ENCODE measurements at regions not wholly inside any gene's neighbourhood (a gene's known extent, or its start where the extent isn't known, plus 50 kb on each side); places are given as distances from the start of the nearest gene placed in this dataset.

- no peak for TF ChIP-seq POLR2A (IDR thresholded peaks at IDR 0.05; ENCODE audit: low read depth, low read length)
- TF ChIP-seq TAF1 (IDR thresholded peaks at IDR 0.05; ENCODE audit: borderline replicate concordance, low read depth, low read length) = no peak
- no peak for TF ChIP-seq POLR2AphosphoS5 (IDR thresholded peaks at IDR 0.05; ENCODE audit: low read depth, low read length)
- no peak for FAIRE-seq
- no peak for DNase-seq (ENCODE audit: insufficient read length)
Measured at GRCh38 chr13:84524586-84524985, 642.3 kb upstream of the SLITRK1 start.

GRCh38 chr13:84500016-84500415 lies 617.7 kb upstream of the SLITRK1 start:
- TF ChIP-seq POLR2AphosphoS5 (IDR thresholded peaks at IDR 0.05; ENCODE audit: low read depth, low read length) (no peak), POLR2A (IDR thresholded peaks at IDR 0.05; ENCODE audit: low read depth, low read length) (no peak), TAF1 (IDR thresholded peaks at IDR 0.05; ENCODE audit: borderline replicate concordance, low read depth, low read length) (no peak)
- no peak for DNase-seq (ENCODE audit: insufficient read length)
- FAIRE-seq = no peak

GRCh38 chr13:84497613-84498012 lies 615.3 kb upstream of the SLITRK1 start:
- no peak for TF ChIP-seq TAF1 (IDR thresholded peaks at IDR 0.05; ENCODE audit: borderline replicate concordance, low read depth, low read length)
- TF ChIP-seq POLR2AphosphoS5 (IDR thresholded peaks at IDR 0.05; ENCODE audit: low read depth, low read length) = no peak
- no peak for TF ChIP-seq POLR2A (IDR thresholded peaks at IDR 0.05; ENCODE audit: low read depth, low read length)
- DNase-seq (ENCODE audit: insufficient read length) (no peak), FAIRE-seq (no peak)

GRCh38 chr13:84491952-84492351 lies 609.7 kb upstream of the SLITRK1 start:
- FAIRE-seq (no peak), DNase-seq (ENCODE audit: insufficient read length) (no peak)
- TF ChIP-seq POLR2A (IDR thresholded peaks at IDR 0.05; ENCODE audit: low read depth, low read length) (no peak), POLR2AphosphoS5 (IDR thresholded peaks at IDR 0.05; ENCODE audit: low read depth, low read length) (no peak), TAF1 (IDR thresholded peaks at IDR 0.05; ENCODE audit: borderline replicate concordance, low read depth, low read length) (no peak)

GRCh38 chr13:84487752-84488151 lies 605.5 kb upstream of the SLITRK1 start:
- DNase-seq (ENCODE audit: insufficient read length) = no peak
- no peak for TF ChIP-seq POLR2AphosphoS5 (IDR thresholded peaks at IDR 0.05; ENCODE audit: low read depth, low read length)
- TF ChIP-seq POLR2A (IDR thresholded peaks at IDR 0.05; ENCODE audit: low read depth, low read length) = no peak
- TF ChIP-seq TAF1 (IDR thresholded peaks at IDR 0.05; ENCODE audit: borderline replicate concordance, low read depth, low read length) = no peak
- no peak for FAIRE-seq

GRCh38 chr13:84481958-84482357 lies 599.7 kb upstream of the SLITRK1 start:
- FAIRE-seq (no peak), DNase-seq (ENCODE audit: insufficient read length) (no peak)
- TF ChIP-seq TAF1 (IDR thresholded peaks at IDR 0.05; ENCODE audit: borderline replicate concordance, low read depth, low read length) (no peak), POLR2AphosphoS5 (IDR thresholded peaks at IDR 0.05; ENCODE audit: low read depth, low read length) (no peak), POLR2A (IDR thresholded peaks at IDR 0.05; ENCODE audit: low read depth, low read length) (no peak)

GRCh38 chr13:84479656-84480055 lies 597.4 kb upstream of the SLITRK1 start:
- TF ChIP-seq TAF1 (IDR thresholded peaks at IDR 0.05; ENCODE audit: borderline replicate concordance, low read depth, low read length) (no peak), POLR2AphosphoS5 (IDR thresholded peaks at IDR 0.05; ENCODE audit: low read depth, low read length) (no peak), POLR2A (IDR thresholded peaks at IDR 0.05; ENCODE audit: low read depth, low read length) (no peak)
- FAIRE-seq (no peak), DNase-seq (ENCODE audit: insufficient read length) (no peak)

- DNase-seq (ENCODE audit: insufficient read length) = no peak
- no peak for FAIRE-seq
Measured at GRCh38 chr13:84470528-84470927, 588.3 kb upstream of the SLITRK1 start.

GRCh38 chr13:84466461-84466860 lies 584.2 kb upstream of the SLITRK1 start:
- no peak for DNase-seq (ENCODE audit: insufficient read length)
- no peak for FAIRE-seq
- TF ChIP-seq TAF1 (IDR thresholded peaks at IDR 0.05; ENCODE audit: borderline replicate concordance, low read depth, low read length) = no peak
- no peak for TF ChIP-seq POLR2A (IDR thresholded peaks at IDR 0.05; ENCODE audit: low read depth, low read length)
- TF ChIP-seq POLR2AphosphoS5 (IDR thresholded peaks at IDR 0.05; ENCODE audit: low read depth, low read length) = no peak

More at GRCh38 chr13:84470528-84470927, 588.3 kb upstream of the SLITRK1 start:
- no peak for TF ChIP-seq POLR2AphosphoS5 (IDR thresholded peaks at IDR 0.05; ENCODE audit: low read depth, low read length)
- TF ChIP-seq TAF1 (IDR thresholded peaks at IDR 0.05; ENCODE audit: borderline replicate concordance, low read depth, low read length) = no peak
- no peak for TF ChIP-seq POLR2A (IDR thresholded peaks at IDR 0.05; ENCODE audit: low read depth, low read length)

- no peak for DNase-seq (ENCODE audit: insufficient read length)
- TF ChIP-seq TAF1 (IDR thresholded peaks at IDR 0.05; ENCODE audit: borderline replicate concordance, low read depth, low read length) (no peak), POLR2A (IDR thresholded peaks at IDR 0.05; ENCODE audit: low read depth, low read length) (no peak), POLR2AphosphoS5 (IDR thresholded peaks at IDR 0.05; ENCODE audit: low read depth, low read length) (no peak)
- no peak for FAIRE-seq
Measured at GRCh38 chr13:84460989-84461388, 578.7 kb upstream of the SLITRK1 start.

- DNase-seq (ENCODE audit: insufficient read length) = no peak
- FAIRE-seq = no peak
- TF ChIP-seq TAF1 (IDR thresholded peaks at IDR 0.05; ENCODE audit: borderline replicate concordance, low read depth, low read length) (no peak), POLR2A (IDR thresholded peaks at IDR 0.05; ENCODE audit: low read depth, low read length) (no peak), POLR2AphosphoS5 (IDR thresholded peaks at IDR 0.05; ENCODE audit: low read depth, low read length) (no peak)
Measured at GRCh38 chr13:84455143-84455905, 573.0 kb upstream of the SLITRK1 start.

GRCh38 chr13:84447640-84447978 lies 565.3 kb upstream of the SLITRK1 start:
- FAIRE-seq (no peak), DNase-seq (ENCODE audit: insufficient read length) (no peak)
- no peak for TF ChIP-seq POLR2A (IDR thresholded peaks at IDR 0.05; ENCODE audit: low read depth, low read length)
- TF ChIP-seq TAF1 (IDR thresholded peaks at IDR 0.05; ENCODE audit: borderline replicate concordance, low read depth, low read length) = no peak
- no peak for TF ChIP-seq POLR2AphosphoS5 (IDR thresholded peaks at IDR 0.05; ENCODE audit: low read depth, low read length)
